GM12873 (cell line): ENCODE measurements at regions not wholly inside any gene's neighbourhood (a gene's known extent, or its start where the extent isn't known, plus 50 kb on each side); places are given as distances from the start of the nearest gene placed in this dataset.

ENCODE experiments used
- CTCF ChIP-seq: IDR thresholded peaks from 2 replicates; pipeline ENCODE4 v1.5.1; 2012; ENCODE audit warnings: low read depth, mild to moderate bottlenecking, moderate library complexity, low read length, control low read depth; ENCODE audit not compliant: insufficient read depth; ENCODE audit errors: missing control alignments

- no peak for TF ChIP-seq CTCF
These were observed 101.7 kb upstream of the ZSWIM2 start for GRCh38 chr2:186950694-186951093.

- TF ChIP-seq CTCF = no peak
These were observed 100.8 kb upstream of the ZSWIM2 start for GRCh38 chr2:186949726-186950256.

- no peak for TF ChIP-seq CTCF
These were observed 98.5 kb upstream of the ZSWIM2 start for GRCh38 chr2:186947516-186947915.

- no peak for TF ChIP-seq CTCF
These were observed 98.0 kb upstream of the ZSWIM2 start for GRCh38 chr2:186946896-186947467.

- TF ChIP-seq CTCF = no peak
These were observed 92.9 kb upstream of the ZSWIM2 start for GRCh38 chr2:186941853-186942252.

- no peak for TF ChIP-seq CTCF
These were observed 91.5 kb upstream of the ZSWIM2 start for GRCh38 chr2:186940463-186940862.

- no peak for TF ChIP-seq CTCF
These were observed 85.5 kb upstream of the ZSWIM2 start for GRCh38 chr2:186934420-186934819.
